HG03565 (cell line): ENCODE measurements at regions not wholly inside any gene's neighbourhood (a gene's known extent, or its start where the extent isn't known, plus 50 kb on each side); places are given as distances from the start of the nearest gene placed in this dataset.

Experiments
- ATAC-seq: cut with Tn5 transposase; IDR thresholded peaks from one replicate; pipeline ENCODE4 v1.9.1; 2021; ENCODE audit warnings: mild to moderate bottlenecking, moderate library complexity; ENCODE audit not compliant: unreplicated experiment

DNA sequence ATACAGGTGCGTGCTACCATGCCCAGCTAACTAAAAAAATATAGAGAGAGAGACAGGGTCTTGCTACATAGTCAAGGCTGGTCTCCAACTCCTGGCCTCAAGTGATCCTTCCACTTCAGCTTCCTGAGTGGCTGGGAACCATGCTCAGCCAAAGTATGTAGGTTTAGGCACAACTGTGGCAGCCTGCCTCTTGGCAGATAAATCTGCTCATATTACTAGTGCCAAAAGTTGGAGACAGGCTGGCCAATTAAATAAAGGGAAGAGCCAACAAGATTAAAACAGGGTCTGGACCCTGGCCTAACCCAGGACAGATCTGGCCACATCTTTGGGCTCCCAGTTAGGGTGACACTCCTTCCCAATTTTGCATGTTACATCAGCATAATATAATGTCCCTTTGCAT, 151.7 kb downstream of the CBLN1 start:
- ATAC-seq: no peak

DNA sequence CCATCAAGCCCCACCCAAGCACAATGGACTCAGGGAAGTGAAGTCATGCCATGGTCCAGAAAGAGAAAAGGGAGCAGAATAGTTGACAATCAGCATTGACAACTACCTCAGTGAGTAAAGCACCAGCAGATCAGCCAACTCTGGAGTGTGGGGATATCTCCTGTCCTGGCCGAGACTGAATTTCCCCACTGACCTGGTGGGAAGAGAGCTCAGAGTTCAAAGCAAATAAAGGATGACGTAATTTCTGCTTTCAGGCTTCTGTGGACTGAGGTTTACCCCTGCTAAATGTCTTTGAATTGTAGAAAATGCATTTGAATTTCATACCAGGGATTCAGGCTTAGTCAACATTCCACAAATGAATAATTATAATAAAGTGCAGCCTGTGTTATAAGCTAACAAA, 152.9 kb downstream of the CBLN1 start:
- ATAC-seq: no peak

DNA sequence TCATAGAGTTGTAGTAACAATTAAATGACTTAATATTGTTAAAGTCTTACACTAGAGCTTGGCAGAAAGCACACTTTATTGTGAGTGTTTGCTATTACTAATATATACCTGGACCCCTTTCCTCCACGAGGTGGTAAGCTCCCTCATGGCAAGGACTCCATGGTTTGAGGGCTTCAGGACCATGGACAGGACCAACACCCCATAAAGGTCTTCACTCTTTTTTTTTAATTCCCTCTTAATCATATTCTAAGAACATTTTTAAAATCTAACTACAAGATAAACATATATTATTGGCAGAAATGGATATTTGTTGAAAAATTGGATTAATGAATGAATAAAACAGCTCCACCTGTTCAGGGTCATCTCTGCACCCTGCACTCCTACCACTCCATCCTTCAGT, 154.5 kb downstream of the CBLN1 start:
- ATAC-seq: no peak

DNA sequence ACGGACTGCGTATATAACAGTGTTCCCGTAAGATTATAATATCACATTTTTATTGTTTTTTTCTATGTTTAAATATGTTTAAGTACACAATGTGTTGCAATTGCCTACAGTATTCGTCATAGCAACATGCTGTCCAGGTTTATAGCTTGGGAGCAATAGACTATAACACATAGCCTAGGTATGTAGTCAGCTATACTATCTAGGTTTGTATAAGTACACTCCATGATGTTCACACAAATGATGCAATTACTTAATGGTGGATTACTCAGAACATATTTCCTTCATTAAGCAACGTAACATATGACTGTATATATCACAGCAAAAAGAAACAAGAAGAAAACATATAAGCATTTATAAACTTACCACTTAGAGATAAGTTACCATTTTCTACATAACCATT, 160.0 kb downstream of the CBLN1 start:
- ATAC-seq: no peak

DNA sequence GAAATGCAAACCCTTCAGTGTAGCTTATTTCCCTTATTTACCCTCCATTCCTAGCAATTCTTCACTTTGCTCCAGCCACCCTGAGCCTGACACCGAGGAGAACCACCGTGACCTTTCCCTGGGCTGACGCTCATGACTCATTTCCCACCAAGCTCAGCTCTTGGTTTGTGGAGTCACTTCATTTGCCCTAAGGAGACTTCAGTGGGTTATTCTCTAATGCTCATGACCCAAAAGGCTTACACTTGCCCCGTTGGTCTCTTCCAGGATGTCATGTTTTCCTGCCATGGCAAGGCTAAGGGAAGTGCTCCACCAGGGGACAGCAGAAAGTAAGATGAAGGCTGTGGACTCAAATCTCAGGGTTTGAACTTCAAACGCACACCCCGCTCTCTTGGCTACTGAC, 161.0 kb downstream of the CBLN1 start:
- ATAC-seq: no peak

DNA sequence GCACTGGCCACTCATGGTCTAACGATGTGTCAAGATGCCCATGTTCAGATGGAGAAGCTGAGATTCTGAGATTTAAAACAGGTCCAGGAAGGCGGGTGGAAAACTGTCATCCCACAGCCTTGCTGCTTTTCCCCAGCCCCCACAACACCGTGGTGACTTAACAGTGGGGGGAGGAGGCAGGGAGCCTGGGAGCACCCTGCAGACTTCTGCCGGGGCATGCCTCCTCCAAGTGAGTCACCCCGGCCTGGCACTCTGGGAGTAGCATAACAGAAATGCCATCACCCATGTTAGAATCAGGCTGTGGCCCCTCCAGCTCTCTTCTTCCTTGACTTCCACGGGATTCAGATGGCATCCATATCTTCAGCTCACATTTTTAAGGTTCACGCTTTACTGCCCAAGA, 164.8 kb downstream of the CBLN1 start:
- ATAC-seq: no peak

DNA sequence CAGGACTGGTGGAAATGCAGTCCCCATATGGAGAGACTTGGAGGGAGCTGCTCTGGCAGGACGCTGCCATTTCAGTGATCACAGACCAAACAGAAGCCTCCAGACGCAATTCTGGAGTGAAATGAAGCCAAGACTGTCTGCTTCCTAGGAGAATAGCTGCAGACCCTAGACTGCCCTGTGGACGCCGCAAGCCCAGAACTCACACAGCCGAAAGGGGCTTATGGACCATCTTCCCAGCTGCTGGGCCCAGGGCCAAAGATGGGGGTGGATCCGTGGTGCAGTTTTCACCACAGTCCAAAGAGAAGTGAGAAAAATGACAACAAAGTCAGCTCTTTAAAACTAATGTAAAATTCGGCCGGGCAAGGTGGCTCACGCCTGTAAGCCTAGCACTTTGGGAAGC, 165.7 kb downstream of the CBLN1 start:
- ATAC-seq: no peak

DNA sequence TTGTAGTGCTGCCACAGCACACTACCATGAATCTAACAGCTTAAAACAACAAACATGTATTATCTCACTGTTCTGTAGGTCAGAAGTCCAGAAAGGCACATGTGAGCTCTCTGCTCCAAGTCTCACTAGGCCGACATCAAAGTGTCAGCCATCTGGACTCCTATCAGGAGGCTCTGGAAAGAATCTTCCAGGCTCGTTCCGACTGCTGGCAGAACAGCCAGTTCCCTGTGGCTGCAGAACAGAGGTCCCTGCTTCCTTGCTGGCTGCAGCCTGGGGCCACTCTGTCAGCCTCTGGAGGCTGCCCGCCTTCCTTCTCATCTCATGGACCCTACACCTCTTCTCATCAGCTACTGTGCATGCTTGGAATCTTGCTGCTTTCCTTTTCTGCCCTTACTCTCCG, 168.9 kb downstream of the CBLN1 start:
- ATAC-seq: no peak

DNA sequence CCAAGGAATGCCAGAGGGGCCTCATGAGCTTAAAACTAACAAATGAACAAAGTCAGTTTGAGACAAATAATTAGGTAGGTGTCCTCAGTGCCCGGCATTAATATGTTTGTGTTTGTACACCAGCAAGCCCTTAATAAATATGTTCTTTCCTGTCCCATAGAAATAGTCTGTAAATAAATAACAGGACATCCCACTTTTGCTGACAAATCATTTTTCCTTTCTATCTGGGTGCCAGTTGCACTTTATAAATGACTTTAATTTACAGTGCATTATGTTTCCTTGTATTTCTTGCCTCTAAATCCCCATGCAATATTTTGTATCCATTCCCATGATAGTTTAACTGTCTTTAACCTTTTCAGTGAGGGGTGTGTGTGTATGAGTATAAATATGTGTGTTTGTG, 170.3 kb downstream of the CBLN1 start:
- ATAC-seq: no peak

DNA sequence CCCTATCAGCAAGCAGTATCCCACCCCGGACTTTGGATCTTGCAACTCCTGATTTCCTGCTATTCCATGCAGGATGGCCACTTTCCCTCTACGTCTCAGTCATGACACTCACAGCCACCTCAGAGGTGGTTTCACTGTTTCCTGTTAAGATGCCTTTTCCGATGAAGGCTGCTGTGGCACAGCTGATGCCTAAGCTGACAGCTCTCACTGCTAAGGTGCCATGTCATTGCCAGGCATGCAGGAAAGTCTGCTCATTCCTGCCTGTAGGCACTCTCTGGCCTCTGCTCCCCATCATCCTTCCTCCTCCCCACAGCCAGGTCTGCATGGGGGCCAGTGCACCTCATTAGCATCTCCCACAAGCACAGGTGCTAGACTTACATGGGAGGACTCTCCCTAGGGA, 173.0 kb downstream of the CBLN1 start:
- ATAC-seq: no peak

DNA sequence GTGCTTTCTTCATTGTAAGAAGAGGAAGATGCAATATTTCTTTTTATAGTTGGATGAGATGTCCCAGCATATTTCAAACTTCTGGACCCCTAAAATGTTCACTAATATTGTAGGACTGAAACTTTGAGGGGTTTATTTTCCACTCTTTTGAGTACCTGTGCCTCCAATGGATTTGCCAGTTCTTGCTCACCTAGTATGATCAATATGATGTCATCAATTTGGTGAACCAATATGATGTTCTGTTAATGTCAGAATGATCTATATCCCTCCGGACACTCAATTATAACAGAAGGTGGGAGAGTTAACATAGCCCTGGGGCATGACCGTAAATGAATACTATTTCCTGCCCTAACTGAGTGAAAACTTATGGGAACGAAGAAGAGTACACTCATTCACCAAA, 178.3 kb downstream of the CBLN1 start:
- no peak for ATAC-seq

DNA sequence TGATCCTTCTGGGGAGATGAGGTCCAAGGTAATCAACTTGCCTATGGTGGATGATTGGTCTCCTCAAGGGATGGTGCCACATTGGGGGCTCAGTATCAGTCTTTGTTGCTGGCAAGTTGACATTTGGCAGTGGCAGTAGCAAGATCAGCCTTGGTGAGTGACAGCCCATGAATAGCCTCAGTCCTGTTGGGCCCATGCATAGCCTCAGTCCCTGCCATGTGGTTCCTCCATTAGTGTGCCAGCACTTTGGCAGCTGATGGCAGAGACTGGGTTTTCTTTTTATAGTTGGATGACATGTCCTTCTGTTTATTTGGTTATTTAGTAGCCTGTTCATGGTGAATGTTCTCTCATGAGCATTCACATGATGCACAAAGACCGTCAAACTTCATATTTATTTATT, 179.6 kb downstream of the CBLN1 start:
- no peak for ATAC-seq

DNA sequence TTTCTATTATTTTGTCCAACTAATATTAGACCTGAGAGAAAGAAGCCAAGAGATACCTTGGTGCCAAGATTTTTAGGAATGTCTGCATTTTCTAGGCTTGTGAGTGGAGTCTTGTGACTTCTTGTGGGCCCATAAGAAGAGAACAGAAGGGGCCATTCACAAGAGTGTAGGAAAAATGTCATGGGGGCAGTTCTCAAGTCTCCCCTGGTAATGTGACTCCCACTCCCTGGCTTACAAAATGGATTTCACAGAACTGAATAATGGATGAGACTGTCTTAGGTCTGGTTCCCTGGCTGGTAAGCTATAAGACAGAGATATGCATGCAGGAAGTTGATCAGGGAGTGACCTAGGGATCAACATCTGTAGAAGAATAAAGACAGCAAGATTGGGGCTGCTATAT, 181.3 kb downstream of the CBLN1 start:
- no peak for ATAC-seq

DNA sequence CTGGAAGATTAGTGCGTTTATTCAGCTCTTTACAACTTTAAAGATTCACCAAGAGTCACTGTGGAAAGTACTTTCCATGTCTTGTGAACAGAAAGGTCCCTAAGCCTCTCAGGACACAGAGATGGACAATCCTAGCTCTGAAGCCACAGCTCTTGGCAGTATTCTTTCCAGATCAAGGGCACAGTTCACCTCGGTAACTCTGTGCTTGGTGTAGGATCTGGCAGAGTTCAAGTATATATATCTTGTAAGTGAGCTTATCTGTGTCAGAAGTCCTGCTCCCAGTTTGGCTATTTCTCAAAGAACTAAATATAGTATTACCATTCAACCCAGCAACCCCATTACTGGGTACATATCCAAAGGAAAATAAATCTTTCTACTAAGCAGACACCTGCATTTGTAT, 183.7 kb downstream of the CBLN1 start:
- no peak for ATAC-seq

DNA sequence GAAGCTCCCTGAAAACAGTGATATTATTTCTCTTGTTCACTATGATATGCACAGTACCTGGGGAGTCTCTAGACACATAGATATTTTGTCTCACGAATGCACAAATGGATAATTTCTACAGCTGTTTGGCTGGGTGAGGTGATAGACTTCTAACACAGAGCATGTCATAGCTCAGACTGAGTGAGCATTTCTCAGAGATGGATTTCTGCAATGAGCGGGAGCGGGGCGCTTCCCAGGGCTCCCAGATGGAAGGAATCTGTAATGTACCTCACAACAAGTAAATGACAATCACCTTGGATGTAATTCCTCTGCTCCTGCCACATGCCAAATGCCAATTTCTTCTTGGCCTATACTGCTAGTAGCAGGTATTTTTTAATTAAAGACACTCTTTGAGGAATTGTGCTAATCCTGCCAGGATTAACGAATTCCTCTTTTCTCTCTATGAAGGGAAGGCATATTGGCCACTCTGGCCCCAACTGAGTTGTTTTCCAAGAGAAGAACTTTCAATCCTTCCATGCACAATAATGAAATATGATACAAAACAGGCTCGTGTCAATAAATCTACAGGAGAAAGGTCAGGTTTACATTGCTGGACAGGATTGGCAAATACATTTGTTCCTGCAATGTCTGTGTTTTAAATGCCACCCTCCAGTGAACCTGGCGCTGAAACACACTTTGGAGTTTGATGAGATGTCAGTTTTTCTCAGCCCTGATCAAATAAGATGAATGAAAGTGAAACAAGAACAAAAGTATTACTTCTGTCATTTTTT, 185.3 kb downstream of the CBLN1 start:
- no peak for ATAC-seq

DNA sequence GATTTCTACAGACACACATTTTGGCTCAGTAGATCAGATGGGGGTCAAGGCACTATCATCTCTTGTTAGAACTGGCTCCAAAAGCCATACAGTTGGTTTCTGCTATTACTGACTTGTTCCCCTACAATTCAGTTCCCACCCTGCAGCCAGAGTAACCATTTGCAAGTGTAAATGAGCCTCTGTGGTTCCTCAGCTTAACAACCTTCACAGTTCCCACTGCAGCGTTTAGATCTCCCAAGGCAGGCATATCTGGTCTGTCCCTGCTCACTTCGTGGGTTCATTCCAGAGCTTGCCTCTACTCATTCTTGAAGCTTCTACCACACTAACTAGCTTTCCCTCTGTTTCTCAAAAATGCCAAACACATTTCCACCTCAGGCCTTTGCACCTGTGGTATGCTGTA, 186.1 kb downstream of the CBLN1 start:
- ATAC-seq: no peak

DNA sequence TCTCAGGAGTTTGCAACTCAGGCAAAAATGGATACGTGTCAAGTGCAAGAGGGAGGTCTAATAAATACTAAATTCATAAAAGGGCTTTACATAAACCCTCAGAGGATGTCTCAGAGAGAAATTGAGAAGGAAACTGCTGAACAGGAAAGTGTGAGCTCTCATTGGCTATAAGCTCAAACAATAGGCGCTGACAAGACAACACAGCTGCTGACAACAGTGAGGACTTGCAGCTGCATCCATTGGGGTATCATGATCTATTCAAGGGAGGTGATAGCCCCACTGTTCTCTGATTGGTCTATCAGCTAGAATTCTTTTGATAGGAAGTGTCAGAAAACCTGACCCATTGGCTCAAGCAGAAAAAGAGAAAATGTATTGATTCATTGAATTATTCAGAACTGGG, 187.2 kb downstream of the CBLN1 start:
- no peak for ATAC-seq

DNA sequence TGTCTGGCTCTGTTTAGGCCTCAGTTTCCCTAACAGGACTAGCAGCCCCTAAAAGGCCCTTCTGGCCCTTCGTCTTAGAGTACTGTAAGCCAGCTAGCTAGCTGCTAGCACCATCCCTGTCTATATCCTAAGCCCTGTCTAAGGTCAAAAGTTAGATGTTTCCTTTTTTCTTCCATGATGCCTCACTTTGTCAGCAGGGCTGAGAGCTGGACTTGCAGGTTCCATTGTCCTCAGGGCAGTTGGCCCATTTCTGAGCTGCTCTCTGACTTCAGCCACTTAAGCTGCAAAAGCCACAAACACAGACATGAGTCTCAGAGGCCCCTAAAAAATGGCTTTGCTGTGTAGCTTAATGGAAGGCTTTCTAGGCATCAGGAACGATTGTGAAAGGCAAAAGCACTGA, 187.7 kb downstream of the CBLN1 start:
- no peak for ATAC-seq

DNA sequence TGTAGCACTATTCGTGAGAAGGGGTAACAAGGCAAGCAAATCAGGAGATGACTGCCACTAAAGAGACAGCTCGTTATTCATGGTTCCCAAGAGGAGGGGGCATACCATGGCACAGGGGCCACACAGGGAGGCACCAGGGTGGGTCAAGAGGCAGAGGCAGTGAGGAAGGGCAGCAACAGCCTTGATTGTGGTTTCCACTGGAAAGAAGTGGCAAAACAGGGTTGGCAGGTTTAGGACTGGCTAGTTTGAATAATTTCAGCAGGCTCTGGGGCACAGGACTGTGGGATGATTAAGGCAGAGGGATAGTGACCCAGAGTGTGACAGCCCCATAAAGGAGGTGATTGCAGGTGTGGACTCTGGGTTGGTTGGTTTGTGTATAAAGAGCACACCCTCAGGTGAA, 188.9 kb downstream of the CBLN1 start:
- no peak for ATAC-seq

DNA sequence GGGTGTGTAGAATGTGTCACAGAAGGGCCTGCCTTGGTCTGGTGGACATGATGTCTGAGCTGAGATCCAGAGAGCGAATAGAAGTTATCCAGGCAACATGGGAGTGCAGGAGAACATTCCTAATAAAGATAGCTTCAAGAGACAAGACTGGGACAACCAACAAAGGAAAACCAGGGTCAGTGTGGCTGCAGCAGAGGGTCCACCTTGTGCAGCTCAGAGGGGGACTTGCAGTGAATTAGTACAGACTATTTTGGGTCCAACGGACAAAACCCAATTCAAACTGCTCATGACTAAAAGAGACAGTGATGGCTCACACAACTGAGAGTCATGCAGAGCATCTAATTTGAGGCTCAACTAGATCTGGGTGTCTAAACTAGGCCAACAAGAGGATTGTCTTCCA, 192.1 kb downstream of the CBLN1 start:
- no peak for ATAC-seq

DNA sequence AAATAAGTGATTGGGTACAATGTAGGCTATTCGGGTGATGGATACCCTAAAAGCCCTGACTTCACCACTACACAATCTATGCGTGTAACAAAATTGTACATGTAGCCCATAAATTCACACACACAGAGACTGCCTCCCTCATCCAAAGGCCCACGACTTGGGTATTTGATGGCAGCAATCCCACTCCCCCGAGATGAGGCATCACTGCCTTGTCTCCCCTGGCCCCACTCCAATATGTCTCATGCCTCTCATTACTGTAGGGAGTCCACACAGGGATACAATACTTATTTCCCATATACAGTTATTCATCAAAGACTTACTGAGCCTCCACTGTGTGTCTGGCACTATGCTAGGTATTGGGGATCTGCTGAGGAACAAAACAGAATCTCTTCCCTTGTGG, 192.6 kb downstream of the CBLN1 start:
- ATAC-seq: no peak

DNA sequence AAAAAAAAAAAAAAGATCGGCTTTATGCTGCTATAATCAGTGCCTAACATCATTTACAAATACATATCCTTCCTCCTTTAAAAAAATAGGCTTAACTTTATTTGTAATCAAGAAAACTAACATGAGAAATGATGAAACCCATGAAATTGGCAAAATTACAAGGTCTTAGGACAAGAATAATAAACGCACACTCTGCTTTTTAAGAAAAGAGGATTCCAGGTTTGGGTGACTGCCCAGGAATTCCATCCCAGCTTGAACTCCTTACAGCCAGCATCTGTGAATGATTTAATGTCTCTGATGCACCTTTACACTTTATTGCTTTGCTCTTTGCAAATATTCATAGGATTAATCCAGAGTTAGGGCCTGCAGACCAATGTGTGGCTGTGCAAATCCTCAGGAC, 196.0 kb downstream of the CBLN1 start:
- no peak for ATAC-seq

DNA sequence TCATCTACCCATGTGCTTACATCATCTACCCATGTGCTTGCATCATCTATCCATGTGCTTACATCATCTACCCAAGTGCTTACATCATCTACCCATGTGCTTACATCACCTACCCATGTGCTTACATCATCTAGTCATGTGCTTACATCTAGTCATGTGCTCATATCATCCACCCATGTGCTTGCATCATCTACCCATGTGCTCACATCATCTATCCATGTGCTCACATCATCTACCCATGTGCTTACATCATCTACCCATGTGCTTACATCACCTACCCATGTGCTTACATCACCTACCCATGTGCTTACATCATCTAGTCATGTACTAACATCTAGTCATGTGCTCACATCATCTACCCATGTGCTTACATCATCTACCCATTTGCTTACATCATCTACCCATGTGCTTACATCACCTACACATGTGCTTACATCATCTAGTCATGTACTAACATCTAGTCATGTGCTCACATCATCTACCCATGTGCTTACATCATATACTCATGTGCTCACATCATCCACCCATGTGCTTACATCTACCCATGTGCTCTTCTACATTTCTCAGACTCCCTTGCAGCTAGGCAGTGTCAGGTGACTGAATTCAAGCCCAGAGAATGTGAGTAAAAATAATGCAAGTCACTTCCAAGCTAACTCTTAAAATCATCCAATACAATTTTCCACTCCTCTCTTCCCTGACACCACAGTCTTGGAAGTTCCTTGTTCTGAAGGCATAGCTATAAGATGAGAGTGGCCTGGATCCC, 196.8 kb downstream of the CBLN1 start:
- no peak for ATAC-seq
